ENCODE measurements at regions not wholly inside any gene's neighbourhood (a gene's known extent, or its start where the extent isn't known, plus 50 kb on each side); places are given as distances from the start of the nearest gene placed in this dataset.

DNA sequence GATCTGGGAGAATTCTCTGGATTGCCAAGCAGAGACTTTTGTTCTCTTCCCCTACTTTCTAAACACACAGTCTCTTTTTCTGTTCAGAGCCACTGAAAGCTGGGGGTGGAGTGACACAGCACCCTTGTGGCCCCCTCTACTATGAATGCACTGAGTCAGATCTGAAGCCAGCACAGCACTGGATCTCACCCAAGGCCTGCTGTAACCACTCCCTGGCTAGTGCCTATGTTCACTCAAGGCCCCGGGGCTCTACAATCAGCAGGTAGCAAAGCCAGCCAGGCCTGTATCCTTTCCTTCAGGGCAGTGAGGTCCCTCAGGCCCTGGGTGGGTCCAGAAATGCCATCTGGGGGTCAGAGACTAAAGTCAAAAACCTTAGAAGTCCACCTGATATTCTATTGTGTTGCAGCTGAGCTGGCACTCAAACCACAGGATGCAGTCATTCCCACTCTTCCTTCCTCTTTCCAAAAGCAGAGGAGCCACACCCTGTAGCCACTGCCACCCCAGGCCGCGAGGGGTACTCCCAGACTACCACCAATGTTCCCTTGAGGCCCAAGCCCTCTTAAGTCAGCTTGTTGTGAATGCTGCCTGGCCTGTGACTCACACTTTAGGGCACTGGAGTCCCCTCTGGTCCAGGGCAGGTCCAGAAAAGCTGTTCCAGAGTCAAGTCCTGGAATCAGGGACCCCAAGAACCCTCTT lies 110.1 kb upstream of the RXFP2 start:
- WGBS, 4 donors, result 8 to 28% (median 22%) methylated on average over 2 to 3 of the region's 3 CpGs
- DNase-seq, result no peak
- H3K27ac ChIP-seq, result no peak overlapping the region
- no peaks in the 10 kb centered on the region for H3K9me3 ChIP-seq (replicated peaks in 1 of 3)
- H3K27me3 ChIP-seq, result no peaks in the 10 kb centered on the region
- no peaks in the 10 kb centered on the region for H3K4me1 ChIP-seq (replicated peaks in 1 of 2)
- TF ChIP-seq CTCF (IDR thresholded peaks at IDR 0.05) (no peak), POLR2A (IDR thresholded peaks at IDR 0.05) (no peak)
- intact Hi-C loops (cut with DNase I), result no loop called here
- no peak overlapping the region for H3K4me3 ChIP-seq
- H3K36me3 ChIP-seq (replicated peaks in 1 of 2), result no peaks in the 10 kb centered on the region

DNA sequence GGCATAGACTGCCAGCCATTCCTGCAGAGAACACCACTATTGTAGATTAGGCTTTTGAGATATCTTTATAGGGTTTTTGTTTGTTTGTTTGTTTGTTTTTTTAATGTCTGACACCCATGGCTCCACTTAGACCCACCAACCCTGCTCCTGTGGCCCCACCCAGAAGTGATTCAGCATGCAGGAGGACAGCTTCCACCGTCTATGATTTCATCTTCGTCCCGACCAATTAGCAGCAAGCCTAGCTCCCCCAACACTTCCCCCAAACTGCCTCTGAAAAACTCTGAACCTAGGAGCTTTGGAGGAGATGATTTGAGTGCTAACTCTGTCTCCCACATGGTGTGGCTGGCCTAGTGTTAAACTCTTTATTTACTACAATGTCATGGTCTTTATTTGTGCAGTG lies 108.3 kb upstream of the RXFP2 start:
- no peaks in the 10 kb centered on the region for H3K27me3 ChIP-seq
- no peak for DNase-seq
- H3K36me3 ChIP-seq (replicated peaks in 1 of 2), result no peaks in the 10 kb centered on the region
- no peak overlapping the region for H3K4me3 ChIP-seq
- no peaks in the 10 kb centered on the region for H3K9me3 ChIP-seq (replicated peaks in 1 of 3)
- H3K4me1 ChIP-seq (replicated peaks in 1 of 2), result no peaks in the 10 kb centered on the region
- intact Hi-C loops (cut with DNase I), result no loop called here
- WGBS, 4 donors, result 43 to 71% (median 48%) methylated on average over 3 of the region's 3 CpGs
- H3K27ac ChIP-seq, result no peak overlapping the region
- TF ChIP-seq POLR2A (IDR thresholded peaks at IDR 0.05) (no peak), CTCF (IDR thresholded peaks at IDR 0.05) (no peak)

GRCh38 chr13:31631746-31632145 lies 107.6 kb upstream of the RXFP2 start:
- no peaks in the 10 kb centered on the region for H3K9me3 ChIP-seq (replicated peaks in 1 of 3)
- H3K27ac ChIP-seq, result no peak overlapping the region
- DNase-seq, result no peak
- no peaks in the 10 kb centered on the region for H3K4me1 ChIP-seq (replicated peaks in 1 of 2)
- no peaks in the 10 kb centered on the region for H3K27me3 ChIP-seq
- intact Hi-C loops (cut with DNase I), result no loop called here
- no peak overlapping the region for H3K4me3 ChIP-seq
- no peaks in the 10 kb centered on the region for H3K36me3 ChIP-seq (replicated peaks in 1 of 2)
- TF ChIP-seq CTCF (IDR thresholded peaks at IDR 0.05), result no peak
- no peak for TF ChIP-seq POLR2A (IDR thresholded peaks at IDR 0.05)

- TF ChIP-seq CTCF (IDR thresholded peaks at IDR 0.05) (no peak), POLR2A (IDR thresholded peaks at IDR 0.05) (no peak)
- H3K9me3 ChIP-seq (replicated peaks in 1 of 3), result no peaks in the 10 kb centered on the region
- WGBS, 4 donors, result 53 to 67% (median 65%) methylated on average over 1 of the region's 1 CpG
- no peak overlapping the region for H3K27ac ChIP-seq
- no peak for DNase-seq
- intact Hi-C loops (cut with DNase I), result no loop called here
- H3K27me3 ChIP-seq, result no peaks in the 10 kb centered on the region
- no peaks in the 10 kb centered on the region for H3K4me1 ChIP-seq (replicated peaks in 1 of 2)
- no peak overlapping the region for H3K4me3 ChIP-seq
- H3K36me3 ChIP-seq (replicated peaks in 1 of 2), result no peaks in the 10 kb centered on the region
Measured at GRCh38 chr13:31638577-31638976, 100.7 kb upstream of the RXFP2 start.

Data from adrenal gland (tissue), 9 donors.